Gastrocnemius medialis (tissue), 4 donors: ENCODE measurements at regions not wholly inside any gene's neighbourhood (a gene's known extent, or its start where the extent isn't known, plus 50 kb on each side); places are given as distances from the start of the nearest gene placed in this dataset.

ENCODE experiments used
- POLR2A ChIP-seq, 2 donors: fragments of 450-650 bp; IDR thresholded peaks; one replicate each; pipeline ENCODE4 v1.6.1; 2017; ENCODE audit warnings: antibody characterized with exemption in 2 of 2, mild to moderate bottlenecking in 2 of 2, moderate library complexity in 2 of 2
- TF ChIP-seq, protein P1 (sequence below), 5 experiments: fragments of 450-650 bp in 3 of 5; fragments of 200-600 bp in 2 of 5; sonication (generic) in 2 of 5; IDR thresholded peaks in 4 of 5; conservative IDR thresholded peaks in 1 of 5; 1 replicate in 4 of 5; 2 replicates in 1 of 5; pipeline ENCODE4 v1.5.1; 2016 to 2019; ENCODE audit warnings: antibody characterized with exemption in 5 of 5, mild to moderate bottlenecking in 3 of 5, moderate library complexity in 3 of 5

DNA sequence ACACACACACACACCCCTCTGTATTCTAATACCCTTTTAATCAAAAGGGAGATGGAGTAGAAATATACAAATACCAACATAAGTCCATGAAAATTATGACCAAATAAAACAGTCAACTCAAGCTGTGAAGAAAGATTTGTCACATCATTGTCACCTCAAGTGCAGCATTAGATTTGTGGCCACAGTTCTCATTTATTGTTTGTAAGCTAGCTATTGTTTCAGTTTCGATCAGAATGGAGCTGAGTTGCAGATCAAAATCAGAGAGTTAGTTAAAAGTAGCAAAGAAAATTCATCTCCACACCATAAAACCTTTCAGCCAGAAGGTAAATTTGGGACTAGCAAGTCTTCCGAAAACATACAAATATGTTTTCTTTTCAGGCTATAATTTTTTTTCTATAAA is 267.7 kb upstream of the LMCD1 start:
- TF ChIP-seq, protein P1, sequence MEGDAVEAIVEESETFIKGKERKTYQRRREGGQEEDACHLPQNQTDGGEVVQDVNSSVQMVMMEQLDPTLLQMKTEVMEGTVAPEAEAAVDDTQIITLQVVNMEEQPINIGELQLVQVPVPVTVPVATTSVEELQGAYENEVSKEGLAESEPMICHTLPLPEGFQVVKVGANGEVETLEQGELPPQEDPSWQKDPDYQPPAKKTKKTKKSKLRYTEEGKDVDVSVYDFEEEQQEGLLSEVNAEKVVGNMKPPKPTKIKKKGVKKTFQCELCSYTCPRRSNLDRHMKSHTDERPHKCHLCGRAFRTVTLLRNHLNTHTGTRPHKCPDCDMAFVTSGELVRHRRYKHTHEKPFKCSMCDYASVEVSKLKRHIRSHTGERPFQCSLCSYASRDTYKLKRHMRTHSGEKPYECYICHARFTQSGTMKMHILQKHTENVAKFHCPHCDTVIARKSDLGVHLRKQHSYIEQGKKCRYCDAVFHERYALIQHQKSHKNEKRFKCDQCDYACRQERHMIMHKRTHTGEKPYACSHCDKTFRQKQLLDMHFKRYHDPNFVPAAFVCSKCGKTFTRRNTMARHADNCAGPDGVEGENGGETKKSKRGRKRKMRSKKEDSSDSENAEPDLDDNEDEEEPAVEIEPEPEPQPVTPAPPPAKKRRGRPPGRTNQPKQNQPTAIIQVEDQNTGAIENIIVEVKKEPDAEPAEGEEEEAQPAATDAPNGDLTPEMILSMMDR (IDR thresholded peaks at IDR 0.05 in 4 of 5, conservative IDR thresholded peaks at IDR 0.05 in 1 of 5): no peak
- no peak for TF ChIP-seq POLR2A (IDR thresholded peaks at IDR 0.05)
